ENCODE measurements at regions not wholly inside any gene's neighbourhood (a gene's known extent, or its start where the extent isn't known, plus 50 kb on each side); places are given as distances from the start of the nearest gene placed in this dataset.
"Not testable (repeated sequence)": the region's sequence is repeated elsewhere in the genome, so short reads cannot be mapped to it uniquely, and the experiment has no call there.

DNA sequence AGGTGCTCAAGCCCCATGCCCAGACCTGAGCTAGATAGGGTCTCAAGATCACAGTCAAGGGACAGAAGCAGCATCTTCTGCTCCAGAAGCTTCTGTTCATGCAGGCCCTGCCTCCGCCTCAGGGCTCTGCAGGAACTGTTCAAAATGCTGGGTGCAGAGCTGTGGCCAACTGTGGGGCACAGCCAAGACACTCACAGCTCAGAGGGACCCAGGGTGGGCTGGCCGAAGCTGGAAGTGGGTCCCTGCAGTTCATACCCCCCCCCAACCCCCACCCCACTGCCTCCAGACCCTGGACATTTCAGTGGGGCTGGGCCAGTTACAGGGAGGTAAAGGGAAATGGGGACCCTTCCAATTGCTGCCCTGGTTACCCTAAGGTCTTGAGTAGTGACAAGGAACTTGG, 129.0 kb downstream of the CRYBB2 start:
- no peak for DNase-seq (ENCODE audit: low read depth)
- no peak overlapping the region for H3K4me3 ChIP-seq (ENCODE audit: low read depth, low read length)

GRCh38 chr22:25348996-25349395, 129.6 kb downstream of the CRYBB2 start:
- H3K4me3 ChIP-seq (ENCODE audit: low read depth, low read length); DNase-seq (ENCODE audit: low read depth): not testable (repeated sequence)

DNA sequence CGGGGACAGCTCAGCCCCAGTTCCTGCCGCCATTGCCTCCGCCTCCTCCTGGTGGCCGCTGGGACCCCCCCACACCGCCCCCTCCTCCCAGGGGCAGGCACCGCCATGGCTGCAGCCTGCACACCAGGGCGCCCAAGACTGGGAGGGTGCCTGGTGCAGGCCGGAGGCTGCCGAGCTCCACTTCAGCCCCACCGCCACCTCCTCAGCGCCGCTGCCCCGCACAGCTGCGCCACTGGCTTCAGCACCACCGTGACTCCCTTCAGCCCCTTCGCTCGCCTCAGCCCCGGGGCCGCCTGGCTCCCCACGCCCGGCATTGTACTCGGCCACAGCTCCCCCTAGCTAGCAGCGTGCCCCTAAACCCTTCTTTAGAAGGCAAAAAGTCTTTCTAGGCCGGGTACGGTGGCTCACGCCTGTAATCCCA, 131.1 kb downstream of the CRYBB2 start:
- DNase-seq (ENCODE audit: low read depth): no peak
- no peak overlapping the region for H3K4me3 ChIP-seq (ENCODE audit: low read depth, low read length)

- no peak for DNase-seq (ENCODE audit: low read depth)
- H3K4me3 ChIP-seq (ENCODE audit: low read depth, low read length): no peak overlapping the region
Observed at GRCh38 chr22:25351631-25352293, 132.3 kb downstream of the CRYBB2 start.

- DNase-seq (ENCODE audit: low read depth): no peak
- no peak overlapping the region for H3K4me3 ChIP-seq (ENCODE audit: low read depth, low read length)
Observed at GRCh38 chr22:25352294-25352680, 132.8 kb downstream of the CRYBB2 start.

GRCh38 chr22:25353516-25354445, 134.3 kb downstream of the CRYBB2 start:
- H3K4me3 ChIP-seq (ENCODE audit: low read depth, low read length): no peak overlapping the region
- DNase-seq (ENCODE audit: low read depth): no peak

DNA sequence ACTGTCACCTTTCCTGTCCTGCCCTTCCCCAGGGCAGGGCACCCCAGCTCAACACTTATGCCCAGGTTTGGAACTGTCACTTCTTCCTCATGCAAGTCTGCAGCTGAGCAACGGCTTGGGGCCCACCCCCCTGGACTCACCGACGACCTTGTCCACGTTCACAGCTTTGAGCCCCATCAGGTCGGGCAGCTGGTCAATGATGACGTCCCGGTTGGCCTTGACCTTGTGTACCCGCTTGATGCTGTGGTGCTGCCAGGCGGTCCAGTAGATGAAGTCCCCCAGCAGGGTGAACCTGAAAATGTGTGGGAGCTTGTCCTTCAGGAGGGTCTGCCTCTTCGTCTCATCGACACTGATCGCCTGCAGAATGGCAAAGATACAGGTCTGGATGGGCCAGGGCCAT, 135.0 kb downstream of the CRYBB2 start:
- H3K4me3 ChIP-seq (ENCODE audit: low read depth, low read length): no peak overlapping the region
- no peak for DNase-seq (ENCODE audit: low read depth)

- H3K4me3 ChIP-seq (ENCODE audit: low read depth, low read length): no peak overlapping the region
- DNase-seq (ENCODE audit: low read depth): no peak
Observed at GRCh38 chr22:25357132-25357455, 137.7 kb downstream of the CRYBB2 start.

DNA sequence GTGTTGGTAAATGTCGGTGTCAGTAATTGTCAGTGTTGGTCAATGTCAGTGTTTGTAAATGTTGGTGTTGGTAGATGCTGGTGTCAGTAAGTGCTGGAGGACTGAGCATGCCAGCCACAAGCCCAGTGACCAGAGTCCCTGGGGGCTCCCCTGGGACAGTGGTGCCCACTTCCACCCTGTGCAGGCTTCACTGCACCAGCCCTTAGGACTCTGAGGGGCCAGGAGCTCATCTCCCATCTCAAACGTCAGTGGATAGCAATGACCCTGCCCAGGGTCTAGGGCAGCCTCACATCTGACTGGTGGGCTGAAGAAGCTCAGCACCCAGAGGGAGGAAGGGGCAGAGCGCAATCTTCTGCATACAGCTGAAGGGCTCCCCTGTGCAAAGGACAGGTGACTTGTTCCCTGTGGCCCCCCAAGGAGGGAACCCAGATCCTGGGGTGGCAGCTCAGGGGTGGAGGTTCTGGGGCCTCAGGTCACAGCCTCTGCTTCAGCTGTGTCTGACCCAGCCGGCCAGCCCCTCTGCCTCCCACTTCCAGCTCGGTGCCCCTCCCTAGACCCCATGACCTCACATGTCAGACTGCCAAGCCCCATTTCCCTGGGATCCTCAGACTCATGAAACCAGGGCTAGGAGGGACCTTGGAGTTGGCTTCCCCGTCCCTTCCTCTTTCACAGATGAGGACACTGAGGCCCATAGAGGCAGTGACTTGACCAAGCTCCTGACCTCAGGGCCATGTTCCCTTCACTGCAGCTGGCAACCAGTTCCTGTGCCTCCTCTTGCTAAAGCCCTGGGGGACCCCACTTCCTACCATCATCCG, 138.4 kb downstream of the CRYBB2 start:
- DNase-seq (ENCODE audit: low read depth): no peak

DNA sequence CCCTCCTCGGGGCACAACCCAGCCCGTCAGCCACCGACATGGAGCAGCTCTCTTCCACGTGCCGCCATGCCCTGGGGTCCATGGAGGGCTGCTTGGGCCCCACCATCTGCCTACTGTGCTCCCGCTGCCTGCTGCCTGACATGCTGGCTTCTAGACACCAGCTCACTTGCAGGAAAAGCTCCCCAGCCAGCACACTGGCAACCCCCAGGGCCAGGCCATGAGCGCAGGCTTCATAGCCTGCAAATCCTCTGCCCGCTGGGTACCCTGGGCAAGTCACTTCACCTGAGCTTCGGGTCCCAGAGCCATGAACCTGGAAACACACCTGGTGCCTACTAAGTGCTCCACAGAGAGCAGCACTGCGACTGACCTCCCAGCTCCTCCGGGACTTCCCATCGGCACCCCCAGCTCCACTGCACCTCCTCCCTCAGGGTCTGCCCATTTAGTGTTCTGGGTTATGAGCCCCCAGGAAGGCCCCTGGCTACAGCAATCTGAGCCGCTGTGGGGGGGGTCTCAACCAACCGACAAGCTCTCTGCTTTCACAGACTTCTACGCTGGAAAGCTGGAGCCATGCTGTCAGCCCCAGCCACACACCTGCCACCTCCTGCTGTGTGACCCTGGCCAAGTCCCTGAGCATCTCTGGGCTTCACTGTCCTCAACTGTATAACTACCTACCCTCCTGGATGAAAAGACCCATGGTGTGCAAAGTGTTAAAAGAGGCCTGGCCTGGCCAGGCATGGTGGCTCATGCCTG, 139.2 kb downstream of the CRYBB2 start:
- no peak overlapping the region for H3K4me3 ChIP-seq (ENCODE audit: low read depth, low read length)
- DNase-seq (ENCODE audit: low read depth): no peak

More for the DNA sequence above, 138.4 kb downstream of the CRYBB2 start:
- no peak overlapping the region for H3K4me3 ChIP-seq (ENCODE audit: low read depth, low read length)

- no peak overlapping the region for H3K4me3 ChIP-seq (ENCODE audit: low read depth, low read length)
- DNase-seq (ENCODE audit: low read depth): no peak
Observed at GRCh38 chr22:25359601-25360261, 140.3 kb downstream of the CRYBB2 start.

- DNase-seq (ENCODE audit: low read depth): no peak
- no peak overlapping the region for H3K4me3 ChIP-seq (ENCODE audit: low read depth, low read length)
Observed at GRCh38 chr22:25360411-25360810, 141.0 kb downstream of the CRYBB2 start.

DNA sequence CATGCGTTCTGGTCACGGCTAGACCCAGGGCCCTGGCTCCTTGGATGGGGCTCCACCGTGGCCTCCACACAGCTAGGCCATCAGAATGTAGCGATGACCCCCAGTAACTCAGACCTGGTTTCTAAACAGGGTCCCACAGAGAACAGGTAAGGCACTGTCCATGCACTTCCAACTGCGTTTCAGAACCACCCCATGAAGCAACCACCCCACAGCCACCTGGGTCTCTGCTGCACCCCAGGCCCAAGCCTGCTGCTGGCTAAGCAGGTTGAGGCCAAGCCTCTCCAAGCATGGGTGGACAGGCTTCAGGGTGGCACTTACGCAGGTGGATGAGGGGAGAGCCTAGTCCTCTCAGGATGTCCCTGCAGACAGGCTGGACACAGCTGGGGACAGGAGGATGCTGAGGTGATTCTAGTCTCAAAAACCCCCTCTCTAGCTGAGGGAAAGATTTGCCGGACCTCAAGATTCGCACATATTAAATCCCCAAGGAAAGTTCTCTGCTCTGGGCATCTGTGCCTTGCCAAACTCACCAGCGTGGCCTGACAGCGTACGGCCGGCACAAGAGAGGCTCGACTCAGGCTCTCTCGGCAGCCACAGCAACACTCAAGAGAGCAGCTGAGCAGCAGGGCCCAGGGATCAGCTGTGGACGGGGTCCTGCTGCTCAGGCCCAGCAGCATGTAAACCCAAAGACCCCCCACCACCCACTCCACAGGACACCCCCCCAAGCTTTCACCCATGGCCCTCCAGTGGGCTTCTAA, 141.6 kb downstream of the CRYBB2 start:
- H3K4me3 ChIP-seq (ENCODE audit: low read depth, low read length): no peak overlapping the region
- no peak for DNase-seq (ENCODE audit: low read depth)

GRCh38 chr22:25361899-25362214, 142.4 kb downstream of the CRYBB2 start:
- no peak overlapping the region for H3K4me3 ChIP-seq (ENCODE audit: low read depth, low read length)
- no peak for DNase-seq (ENCODE audit: low read depth)

GRCh38 chr22:25362215-25362882, 142.9 kb downstream of the CRYBB2 start:
- H3K4me3 ChIP-seq (ENCODE audit: low read depth, low read length): no peak overlapping the region
- DNase-seq (ENCODE audit: low read depth): peak; percentile 0

GRCh38 chr22:25362883-25363240, 143.4 kb downstream of the CRYBB2 start:
- no peak overlapping the region for H3K4me3 ChIP-seq (ENCODE audit: low read depth, low read length)
- DNase-seq (ENCODE audit: low read depth): no peak

- DNase-seq (ENCODE audit: low read depth): no peak
- no peak overlapping the region for H3K4me3 ChIP-seq (ENCODE audit: low read depth, low read length)
Observed at GRCh38 chr22:25363474-25363873, 144.0 kb downstream of the CRYBB2 start.

DNA sequence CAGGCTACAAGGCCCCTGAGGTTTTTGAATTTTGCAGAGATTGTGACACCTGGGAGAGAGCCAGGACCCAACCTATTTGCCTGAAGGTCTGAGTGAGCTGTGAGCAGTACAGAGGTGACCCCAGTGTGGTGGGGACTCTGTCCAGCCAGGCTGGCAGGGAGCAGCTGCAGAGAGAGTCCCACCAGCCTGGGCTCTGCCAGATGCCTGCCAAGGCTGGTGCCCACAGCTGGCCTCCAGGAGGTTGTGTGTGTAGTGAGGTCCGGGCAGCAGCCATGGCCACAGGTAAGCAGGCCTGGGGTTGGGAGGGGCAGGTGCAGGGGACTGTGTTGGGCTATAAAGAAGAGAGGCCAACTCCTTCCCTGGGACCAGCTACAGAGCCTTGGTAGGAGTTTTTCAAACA, 144.8 kb downstream of the CRYBB2 start:
- no peak for DNase-seq (ENCODE audit: low read depth)
- H3K4me3 ChIP-seq (ENCODE audit: low read depth, low read length): no peak overlapping the region
